Keratinocyte (primary cell): ENCODE measurements at regions not wholly inside any gene's neighbourhood (a gene's known extent, or its start where the extent isn't known, plus 50 kb on each side); places are given as distances from the start of the nearest gene placed in this dataset.

Experiments
- DNase-seq: peaks from one replicate; pipeline ENCODE4 v3.0.0-alpha.2; 2011; ENCODE audit warnings: low read depth, missing footprints, low spot score
- FAIRE-seq: peaks from 2 replicates; lab custom pipeline; 2011; peaks lifted over from hg19 to GRCh38; lab: Jason Lieb, UNC
- H2AFZ ChIP-seq: 2 replicates; pipeline ENCODE4 v1.6.0; 2012; ENCODE audit warnings: low read length, control low read depth, inconsistent platforms; ENCODE audit not compliant: control insufficient read depth
- H3K27ac ChIP-seq: 2 replicates; pipeline ENCODE4 v1.5.1; 2011; ENCODE audit warnings: low read length; ENCODE audit not compliant: control insufficient read depth, insufficient read depth
- H3K27me3 ChIP-seq: 3 replicates; pipeline ENCODE4 v1.6.0; 2011; ENCODE audit warnings: low read length; ENCODE audit not compliant: control insufficient read depth, insufficient read depth; ENCODE audit errors: extremely low read depth
- H3K36me3 ChIP-seq, 2 experiments: 2 replicates in 1 of 2; 3 replicates in 1 of 2; pipeline ENCODE4 v1.5.1; 2011; ENCODE audit warnings: low read length in 2 of 2, mild to moderate bottlenecking in 1 of 2; ENCODE audit not compliant: control insufficient read depth in 2 of 2, insufficient read depth in 2 of 2; ENCODE audit errors: extremely low read depth in 1 of 2
- H3K4me1 ChIP-seq: 3 replicates; pipeline ENCODE4 v1.5.1; 2011; ENCODE audit warnings: low read length; ENCODE audit not compliant: control insufficient read depth, insufficient read depth; ENCODE audit errors: extremely low read depth
- H3K4me2 ChIP-seq: 3 replicates; pipeline ENCODE4 v1.6.0; 2011; ENCODE audit warnings: low read depth, low read length; ENCODE audit not compliant: control insufficient read depth, insufficient read depth; ENCODE audit errors: extremely low read depth
- H3K4me3 ChIP-seq, 3 experiments: fragments of 200-600 bp in 1 of 3; sonication (generic) in 1 of 3; 2 replicates in 2 of 3; 3 replicates in 1 of 3; pipeline ENCODE4 v1.5.1; 2011 to 2016; ENCODE audit warnings: low read length in 3 of 3, mild to moderate bottlenecking in 3 of 3, control low read depth in 2 of 3, inconsistent platforms in 1 of 3, low read depth in 1 of 3, mixed read lengths in 1 of 3, mixed run types in 1 of 3, moderate library complexity in 1 of 3; ENCODE audit not compliant: control insufficient read depth in 2 of 3, insufficient read depth in 2 of 3; ENCODE audit errors: extremely low read depth in 1 of 3
- H3K79me2 ChIP-seq: 2 replicates; pipeline ENCODE4 v1.6.0; 2012; ENCODE audit warnings: low read length; ENCODE audit not compliant: control insufficient read depth, insufficient read depth
- H3K9ac ChIP-seq: 3 replicates; pipeline ENCODE4 v1.6.0; 2011; ENCODE audit warnings: low read length; ENCODE audit not compliant: control insufficient read depth, insufficient read depth; ENCODE audit errors: extremely low read depth
- H3K9me1 ChIP-seq: 3 replicates; pipeline ENCODE4 v1.6.0; 2011; ENCODE audit warnings: low read length; ENCODE audit not compliant: control insufficient read depth, insufficient read depth; ENCODE audit errors: extremely low read depth
- H3K9me3 ChIP-seq: 2 replicates; pipeline ENCODE4 v1.5.1; 2012; ENCODE audit warnings: low read depth, low read length; ENCODE audit not compliant: control insufficient read depth
- H4K20me1 ChIP-seq: 3 replicates; pipeline ENCODE4 v1.6.0; 2011; ENCODE audit warnings: low read length; ENCODE audit not compliant: control insufficient read depth, insufficient read depth; ENCODE audit errors: extremely low read depth
- CTCF ChIP-seq, 3 experiments: IDR thresholded peaks in 1 of 3; conservative IDR thresholded peaks in 1 of 3; optimal IDR thresholded peaks in 1 of 3; 2 replicates in 2 of 3; 3 replicates in 1 of 3; pipeline versions ENCODE3 to v1.5.1; 2011; ENCODE audit warnings: low read length in 3 of 3, mild to moderate bottlenecking in 3 of 3, moderate library complexity in 2 of 3, control low read depth in 1 of 3, inconsistent platforms in 1 of 3; ENCODE audit not compliant: insufficient read depth in 2 of 3; ENCODE audit errors: extremely low read depth in 1 of 3
- EZH2 ChIP-seq: IDR thresholded peaks from one replicate; pipeline ENCODE4 v1.6.1; 2012; ENCODE audit warnings: inconsistent platforms, mild to moderate bottlenecking, low read length, moderate library complexity
- dilution Hi-C: fragments of 300-500 bp; cut with MboI; formaldehyde crosslinking; loops from one replicate; pipeline ENCODE4 v1.7.0; 2020; ENCODE audit warnings: low sequenced_read_pairs; ENCODE audit not compliant: extremely low pct_ligation_motif_present

- DNase-seq = no peak
- no peaks in the 10 kb centered on the region for H3K9me3 ChIP-seq
- H4K20me1 ChIP-seq = no peaks in the 10 kb centered on the region
- H3K27ac ChIP-seq = no peak overlapping the region
- H2AFZ ChIP-seq = no peak overlapping the region
- dilution Hi-C loops = no loop called here
- H3K4me3 ChIP-seq = no peak overlapping the region
- H3K9me1 ChIP-seq = no peaks in the 10 kb centered on the region
- FAIRE-seq = no peak
- H3K79me2 ChIP-seq = no peaks in the 10 kb centered on the region
- no peaks in the 10 kb centered on the region for H3K4me1 ChIP-seq
- TF ChIP-seq EZH2 (no peak), CTCF (optimal IDR thresholded peaks at IDR 0.05 in 1 of 3, IDR thresholded peaks at IDR 0.05 in 1 of 3, conservative IDR thresholded peaks at IDR 0.05 in 1 of 3; ENCODE audit: extremely low read depth in 1 of 3, insufficient read depth in 2 of 3, low read length in 3 of 3) (no peak)
- no peaks in the 10 kb centered on the region for H3K36me3 ChIP-seq
- H3K27me3 ChIP-seq = peaks cover 17% of the 10 kb centered on the region
- H3K4me2 ChIP-seq = no peak overlapping the region
- no peak overlapping the region for H3K9ac ChIP-seq
Observed at GRCh38 chr13:109883181-109884180, 97.1 kb upstream of the IRS2 start.

- FAIRE-seq (peak; percentile 32), DNase-seq (no peak)
- Histone ChIP-seq H3K27ac (no peak overlapping the region), H3K4me1 (no peaks in the 10 kb centered on the region), H3K4me2 (no peak overlapping the region), H4K20me1 (no peaks in the 10 kb centered on the region), H3K9me1 (no peaks in the 10 kb centered on the region), H3K4me3 (no peak overlapping the region), H3K36me3 (no peaks in the 10 kb centered on the region), H3K9me3 (no peaks in the 10 kb centered on the region), H3K79me2 (no peaks in the 10 kb centered on the region), H3K27me3 (peaks cover 17% of the 10 kb centered on the region), H2AFZ (no peak overlapping the region), H3K9ac (no peak overlapping the region)
- dilution Hi-C loops = no loop called here
- TF ChIP-seq CTCF (optimal IDR thresholded peaks at IDR 0.05 in 1 of 3, IDR thresholded peaks at IDR 0.05 in 1 of 3, conservative IDR thresholded peaks at IDR 0.05 in 1 of 3; ENCODE audit: extremely low read depth in 1 of 3, insufficient read depth in 2 of 3, low read length in 3 of 3) = no peak
- TF ChIP-seq EZH2 = no peak
Observed at GRCh38 chr13:109881961-109882558, 95.7 kb upstream of the IRS2 start.
